ENCODE measurements at regions not wholly inside any gene's neighbourhood (a gene's known extent, or its start where the extent isn't known, plus 50 kb on each side); places are given as distances from the start of the nearest gene placed in this dataset.
"Not testable (repeated sequence)": the region's sequence is repeated elsewhere in the genome, so short reads cannot be mapped to it uniquely, and the experiment has no call there.

GRCh38 chr4:170687751-170688150, 598.0 kb upstream of the AADAT start:
- Histone ChIP-seq H3K4me3 (ENCODE audit: low read length) (no peak overlapping the region), H3K4me2 (ENCODE audit: low read length) (no peak overlapping the region), H3K79me2 (replicated peaks; ENCODE audit: insufficient read depth, low read length) (no peaks in the 10 kb centered on the region), H3K27ac (ENCODE audit: low read length) (no peak overlapping the region), H2AFZ (ENCODE audit: low read depth, low read length) (no peak overlapping the region), H3K9me2 (ENCODE audit: insufficient read depth, low read length) (no peaks in the 10 kb centered on the region), H3F3A (ENCODE audit: insufficient read depth, low read length, poor library complexity, severe bottlenecking) (no peaks in the 10 kb centered on the region), H4K20me1 (ENCODE audit: insufficient read depth) (no peaks in the 10 kb centered on the region), H3K9me3 (ENCODE audit: low read length) (no peaks in the 10 kb centered on the region), H3K27me3 (ENCODE audit: insufficient read depth, low read depth, low read length) (no peaks in the 10 kb centered on the region), H3K36me3 (ENCODE audit: insufficient read depth, low read length) (no peaks in the 10 kb centered on the region), H3K9ac (ENCODE audit: low read length) (no peak overlapping the region)
- TF ChIP-seq MXI1 (conservative IDR thresholded peaks at IDR 0.05; ENCODE audit: poor library complexity, severe bottlenecking) (no peak), RAD21 (conservative IDR thresholded peaks at IDR 0.05) (no peak), SMC3 (conservative IDR thresholded peaks at IDR 0.05; ENCODE audit: poor library complexity) (no peak), REST (IDR thresholded peaks at IDR 0.05; ENCODE audit: borderline replicate concordance) (no peak), EP300 (conservative IDR thresholded peaks at IDR 0.05; ENCODE audit: poor library complexity, severe bottlenecking) (no peak), EZH2 (IDR thresholded peaks at IDR 0.05; ENCODE audit: borderline replicate concordance, insufficient read depth, low read length, poor library complexity, severe bottlenecking) (no peak), POLR2AphosphoS5 (IDR thresholded peaks at IDR 0.05) (no peak), CTCF (IDR thresholded peaks at IDR 0.05; ENCODE audit: poor library complexity, severe bottlenecking) (no peak), TAF1 (IDR thresholded peaks at IDR 0.05; ENCODE audit: low read depth) (no peak)

- H3K79me2 ChIP-seq (replicated peaks; ENCODE audit: insufficient read depth, low read length); H3K27me3 ChIP-seq (ENCODE audit: insufficient read depth, low read depth, low read length); H3K27ac ChIP-seq (ENCODE audit: low read length); H3F3A ChIP-seq (ENCODE audit: insufficient read depth, low read length, poor library complexity, severe bottlenecking); H3K4me3 ChIP-seq (ENCODE audit: low read length); H4K20me1 ChIP-seq (ENCODE audit: insufficient read depth); H2AFZ ChIP-seq (ENCODE audit: low read depth, low read length); H3K9me2 ChIP-seq (ENCODE audit: insufficient read depth, low read length); H3K9me3 ChIP-seq (ENCODE audit: low read length); H3K36me3 ChIP-seq (ENCODE audit: insufficient read depth, low read length); H3K4me2 ChIP-seq (ENCODE audit: low read length); H3K9ac ChIP-seq (ENCODE audit: low read length): not testable (repeated sequence)
Observed at GRCh38 chr4:170685701-170686100, 595.9 kb upstream of the AADAT start.
